Activated CD8-positive, alpha-beta T cell treated with anti-CD3 and anti-CD28 coated beads for 36 hours (primary cell): ENCODE measurements at regions not wholly inside any gene's neighbourhood (a gene's known extent, or its start where the extent isn't known, plus 50 kb on each side); places are given as distances from the start of the nearest gene placed in this dataset.

ENCODE experiments used
- ATAC-seq: fragments of 200-7000 bp; cut with Tn5 transposase; one replicate; pipeline ENCODE4 v1.10.0; 2021; ENCODE audit warnings: mild to moderate bottlenecking, moderate library complexity
- CTCF ChIA-PET: fragments of 350-600 bp; sonication (Branson Sonifier 250); formaldehyde crosslinking; loops from one replicate; lab custom pipeline; 2021; ENCODE audit warnings: antibody characterized with exemption; lab: Charles Lee
- POLR2A ChIA-PET: fragments of 350-600 bp; sonication (Branson Sonifier 250); formaldehyde crosslinking; loops from one replicate; lab custom pipeline; 2021; ENCODE audit warnings: antibody characterized with exemption; lab: Charles Lee
- DNase-seq: peaks from one replicate; pipeline ENCODE4 v3.0.0-alpha.2; 2020
- H3K27ac Mint-ChIP-seq: one replicate; pipeline ENCODE4 v1.8.0; 2021; ENCODE audit warnings: mild to moderate bottlenecking, mixed read lengths
- H3K27me3 Mint-ChIP-seq: one replicate; pipeline ENCODE4 v1.8.0; 2021; ENCODE audit warnings: mixed read lengths
- H3K36me3 Mint-ChIP-seq: one replicate; pipeline ENCODE4 v1.8.0; 2021; ENCODE audit warnings: low read depth, mixed read lengths
- H3K4me1 Mint-ChIP-seq: one replicate; pipeline ENCODE4 v1.8.0; 2021; ENCODE audit warnings: low read depth, mixed read lengths
- H3K4me3 Mint-ChIP-seq: one replicate; pipeline ENCODE4 v1.8.0; 2021; ENCODE audit warnings: mild to moderate bottlenecking, moderate library complexity, mixed read lengths
- H3K9me3 Mint-ChIP-seq: one replicate; pipeline ENCODE4 v1.8.0; 2021; ENCODE audit warnings: mixed read lengths
- CTCF ChIP-seq: fragments of 200-600 bp; IDR thresholded peaks from one replicate; pipeline ENCODE4 v1.8.0; 2022; ENCODE audit warnings: antibody characterized with exemption, mild to moderate bottlenecking
- intact Hi-C: fragments of 100-400 bp; cut with micrococcal nuclease; formaldehyde crosslinking; loops from one replicate; pipeline ENCODE4 v1.10.0; 2022

GRCh38 chr2:100214265-100214971, 72.0 kb upstream of the AFF3 start:
- ATAC-seq (no peak), DNase-seq (no peak)
- no peak for TF ChIP-seq CTCF
- no peaks in the 10 kb centered on the region for H3K4me1 Mint-ChIP-seq
- no peak overlapping the region for H3K4me3 Mint-ChIP-seq
- intact Hi-C loops, result no loop called here
- no peaks in the 10 kb centered on the region for H3K9me3 Mint-ChIP-seq
- ChIA-PET CTCF (no interaction called here), POLR2A (interaction anchor here (0.5 kb wide), 1 partner anchor 420 kb away, joined by 3 read pairs; no protein-coding TSS in a partner anchor)
- H3K36me3 Mint-ChIP-seq, result no peaks in the 10 kb centered on the region
- H3K27ac Mint-ChIP-seq, result no peak overlapping the region
- H3K27me3 Mint-ChIP-seq, result no peaks in the 10 kb centered on the region

GRCh38 chr2:100213595-100213994, 71.2 kb upstream of the AFF3 start:
- intact Hi-C loops, result no loop called here
- H3K27me3 Mint-ChIP-seq, result no peaks in the 10 kb centered on the region
- TF ChIP-seq CTCF, result no peak
- H3K4me1 Mint-ChIP-seq, result no peaks in the 10 kb centered on the region
- DNase-seq, result no peak
- no peaks in the 10 kb centered on the region for H3K36me3 Mint-ChIP-seq
- no peak for ATAC-seq
- CTCF ChIA-PET, result no interaction called here
- H3K27ac Mint-ChIP-seq, result no peak overlapping the region
- H3K9me3 Mint-ChIP-seq, result no peaks in the 10 kb centered on the region
- POLR2A ChIA-PET, result no interaction called here
- H3K4me3 Mint-ChIP-seq, result no peak overlapping the region

GRCh38 chr2:100212850-100213249, 70.5 kb upstream of the AFF3 start:
- no peaks in the 10 kb centered on the region for H3K9me3 Mint-ChIP-seq
- no peaks in the 10 kb centered on the region for H3K4me1 Mint-ChIP-seq
- intact Hi-C loops, result no loop called here
- no peak for DNase-seq
- TF ChIP-seq CTCF, result no peak
- ATAC-seq, result no peak
- ChIA-PET CTCF (no interaction called here), POLR2A (no interaction called here)
- H3K36me3 Mint-ChIP-seq, result no peaks in the 10 kb centered on the region
- H3K27me3 Mint-ChIP-seq, result no peaks in the 10 kb centered on the region
- no peak overlapping the region for H3K4me3 Mint-ChIP-seq
- H3K27ac Mint-ChIP-seq, result no peak overlapping the region

- no peak for DNase-seq
- Mint-ChIP-seq H3K27ac (no peak overlapping the region), H3K4me3 (no peak overlapping the region), H3K4me1 (no peaks in the 10 kb centered on the region), H3K36me3 (no peaks in the 10 kb centered on the region), H3K27me3 (no peaks in the 10 kb centered on the region), H3K9me3 (no peaks in the 10 kb centered on the region)
- CTCF ChIA-PET, result no interaction called here
- POLR2A ChIA-PET, result no interaction called here
- TF ChIP-seq CTCF, result no peak
- no peak for ATAC-seq
- intact Hi-C loops, result no loop called here
Observed at GRCh38 chr2:100211521-100211920, 69.1 kb upstream of the AFF3 start.

- Mint-ChIP-seq H3K27ac (no peak overlapping the region), H3K4me3 (no peak overlapping the region), H3K4me1 (peaks cover 8% of the 10 kb centered on the region), H3K36me3 (no peaks in the 10 kb centered on the region), H3K27me3 (peaks cover 1% of the 10 kb centered on the region), H3K9me3 (no peaks in the 10 kb centered on the region)
- TF ChIP-seq CTCF, result no peak
- POLR2A ChIA-PET, result no interaction called here
- ATAC-seq (no peak), DNase-seq (no peak)
- intact Hi-C loops, result no loop called here
- CTCF ChIA-PET, result no interaction called here
Observed at GRCh38 chr2:100208141-100208770, 65.9 kb upstream of the AFF3 start.
